GM23338 (cell line): ENCODE measurements at regions not wholly inside any gene's neighbourhood (a gene's known extent, or its start where the extent isn't known, plus 50 kb on each side); places are given as distances from the start of the nearest gene placed in this dataset.

Experiments
- ATAC-seq: fragments of 200-7000 bp; cut with Tn5 transposase; 3 replicates; pipeline ENCODE4 v1.9.1; 2020
- DNase-seq: peaks from one replicate; pipeline ENCODE4 v3.0.0-alpha.2; 2015; ENCODE audit warnings: low spot score
- H2AFZ ChIP-seq: fragments of 200-600 bp; sonication (generic); 2 replicates; pipeline ENCODE4 v1.8.0; 2016; ENCODE audit warnings: antibody characterized with exemption, mild to moderate bottlenecking, moderate library complexity
- H3F3A ChIP-seq: fragments of 200-600 bp; sonication (generic); replicated peaks from 2 replicates; pipeline ENCODE4 v1.8.0; 2017; ENCODE audit warnings: antibody characterized with exemption, mixed run types, low read depth
- H3K27ac ChIP-seq: fragments of 200-600 bp; sonication (generic); 2 replicates; pipeline ENCODE4 v1.6.1; 2016; ENCODE audit warnings: low read depth
- H3K27me3 ChIP-seq: fragments of 200-600 bp; sonication (generic); 2 replicates; pipeline ENCODE4 v1.8.0; 2016; ENCODE audit warnings: mild to moderate bottlenecking, mixed run types, moderate library complexity; ENCODE audit not compliant: insufficient read depth
- H3K36me3 ChIP-seq: fragments of 200-600 bp; sonication (generic); 2 replicates; pipeline ENCODE4 v1.8.0; 2016; ENCODE audit warnings: mild to moderate bottlenecking; ENCODE audit not compliant: insufficient read depth
- H3K4me1 ChIP-seq: fragments of 200-600 bp; sonication (generic); 2 replicates; pipeline ENCODE4 v1.8.0; 2016; ENCODE audit warnings: mild to moderate bottlenecking, moderate library complexity; ENCODE audit not compliant: insufficient read depth
- H3K4me2 ChIP-seq: fragments of 200-600 bp; sonication (generic); 2 replicates; pipeline ENCODE4 v1.7.1; 2017; ENCODE audit warnings: mixed run types
- H3K4me3 ChIP-seq: fragments of 200-600 bp; sonication (generic); 2 replicates; pipeline ENCODE4 v1.6.1; 2016; ENCODE audit warnings: mixed run types
- H3K79me2 ChIP-seq: fragments of 200-600 bp; sonication (generic); replicated peaks from 2 replicates; pipeline ENCODE4 v1.8.0; 2017; ENCODE audit warnings: mild to moderate bottlenecking; ENCODE audit not compliant: insufficient read depth
- H3K9me2 ChIP-seq: fragments of 200-600 bp; sonication (generic); 2 replicates; pipeline ENCODE4 v1.8.0; 2017; ENCODE audit not compliant: insufficient read depth
- H4K20me1 ChIP-seq: fragments of 200-600 bp; sonication (generic); replicated peaks from 2 replicates; pipeline ENCODE4 v1.8.0; 2017; ENCODE audit warnings: mild to moderate bottlenecking; ENCODE audit not compliant: insufficient read depth
- H3K27ac Mint-ChIP-seq: 2 replicates; pipeline ENCODE4 v1.8.0; 2020; ENCODE audit warnings: inconsistent platforms, mild to moderate bottlenecking, moderate library complexity, mixed read lengths
- H3K27me3 Mint-ChIP-seq: 3 replicates; pipeline ENCODE4 v1.8.0; 2022; ENCODE audit warnings: low read depth, mild to moderate bottlenecking, moderate library complexity, mixed read lengths, inconsistent platforms; ENCODE audit not compliant: insufficient read depth, poor library complexity
- H3K36me3 Mint-ChIP-seq: 3 replicates; pipeline ENCODE4 v1.8.0; 2021; ENCODE audit warnings: low read depth, mild to moderate bottlenecking, inconsistent platforms, moderate library complexity, mixed read lengths
- H3K4me1 Mint-ChIP-seq: 3 replicates; pipeline ENCODE4 v1.8.0; 2020; ENCODE audit warnings: mild to moderate bottlenecking, inconsistent platforms, mixed read lengths
- H3K4me3 Mint-ChIP-seq: 3 replicates; pipeline ENCODE4 v1.8.0; 2021; ENCODE audit warnings: moderate library complexity, mild to moderate bottlenecking, inconsistent platforms, mixed read lengths
- H3K9me3 Mint-ChIP-seq: 3 replicates; pipeline ENCODE4 v1.8.0; 2020; ENCODE audit warnings: moderate library complexity, mild to moderate bottlenecking, inconsistent platforms, mixed read lengths
- CREB1 ChIP-seq: fragments of 250-450 bp; sonication (Bioruptor Pico); IDR thresholded peaks from 2 replicates; pipeline ENCODE4 v1.5.0; 2020; ENCODE audit warnings: low read depth, mild to moderate bottlenecking, moderate library complexity
- EZH2 ChIP-seq: fragments of 200-600 bp; sonication (generic); IDR thresholded peaks from one replicate; pipeline ENCODE4 v1.8.0; 2017; ENCODE audit warnings: antibody characterized with exemption, mild to moderate bottlenecking, low read depth; ENCODE audit not compliant: unreplicated experiment
- EZH2phosphoT487 ChIP-seq: fragments of 200-600 bp; sonication (generic); IDR thresholded peaks from one replicate; pipeline ENCODE4 v1.8.1; 2018; ENCODE audit warnings: antibody characterized with exemption; ENCODE audit not compliant: unreplicated experiment
- JUNB ChIP-seq: IDR thresholded peaks from one replicate; pipeline ENCODE4 v1.6.1; 2016; ENCODE audit warnings: antibody characterized with exemption; ENCODE audit not compliant: unreplicated experiment
- STAT1 ChIP-seq: IDR thresholded peaks from one replicate; pipeline ENCODE4 v1.6.1; 2016; ENCODE audit warnings: antibody characterized with exemption; ENCODE audit not compliant: unreplicated experiment
- TF ChIP-seq, protein P1 (sequence below): fragments of 250-450 bp; sonication (Bioruptor Pico); IDR thresholded peaks from 2 replicates; pipeline ENCODE4 v1.5.0; 2020; ENCODE audit warnings: mild to moderate bottlenecking, moderate library complexity
- TF ChIP-seq, protein P2 (sequence below), 2 experiments: fragments of 200-600 bp in 1 of 2; sonication (generic) in 1 of 2; conservative IDR thresholded peaks; 2 replicates each; pipeline versions ENCODE4 v1.5.1 to v1.6.1; 2016 to 2017; ENCODE audit warnings: antibody characterized with exemption in 2 of 2, low read depth in 2 of 2, mild to moderate bottlenecking in 2 of 2, moderate library complexity in 1 of 2
- TF ChIP-seq, protein P3 (sequence below): IDR thresholded peaks from one replicate; pipeline ENCODE4 v1.6.1; 2018; ENCODE audit warnings: antibody characterized with exemption; ENCODE audit not compliant: unreplicated experiment

DNA sequence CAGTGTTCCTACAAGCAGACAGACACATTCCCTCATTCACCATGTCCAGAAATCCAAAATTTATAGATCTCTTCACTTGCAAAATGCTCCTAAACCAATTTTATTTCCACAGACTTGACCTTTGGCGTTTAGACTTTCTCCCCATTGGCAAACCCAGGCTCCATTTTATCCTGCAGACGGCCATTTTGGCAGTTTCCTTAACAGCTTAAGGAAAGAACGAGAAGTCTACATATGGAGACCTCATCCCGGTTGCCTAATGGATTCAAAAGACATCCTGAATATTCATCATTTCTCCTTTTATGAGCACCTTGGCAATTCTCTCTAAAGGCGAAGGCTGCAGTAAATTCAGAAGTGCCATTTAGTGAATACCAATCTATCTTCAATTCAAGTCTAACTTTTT is 132.9 kb downstream of the HLX start:
- Histone ChIP-seq H4K20me1 (no peaks in the 10 kb centered on the region), H3K36me3 (no peaks in the 10 kb centered on the region), H3K4me1 (no peaks in the 10 kb centered on the region), H3K27ac (no peak overlapping the region), H3K79me2 (no peaks in the 10 kb centered on the region), H3K4me3 (no peak overlapping the region), H3K9me2 (no peaks in the 10 kb centered on the region), H3K4me2 (no peak overlapping the region), H2AFZ (peak overlapping the region; percentile 78; the same call in 1 of the 2 replicates), H3F3A (no peaks in the 10 kb centered on the region), H3K27me3 (no peaks in the 10 kb centered on the region)
- Mint-ChIP-seq H3K4me1 (no peaks in the 10 kb centered on the region), H3K36me3 (no peaks in the 10 kb centered on the region), H3K9me3 (no peaks in the 10 kb centered on the region), H3K4me3 (no peak overlapping the region), H3K27me3 (no peaks in the 10 kb centered on the region), H3K27ac (no peak overlapping the region)
- no peak for TF ChIP-seq EZH2
- TF ChIP-seq, protein P1, sequence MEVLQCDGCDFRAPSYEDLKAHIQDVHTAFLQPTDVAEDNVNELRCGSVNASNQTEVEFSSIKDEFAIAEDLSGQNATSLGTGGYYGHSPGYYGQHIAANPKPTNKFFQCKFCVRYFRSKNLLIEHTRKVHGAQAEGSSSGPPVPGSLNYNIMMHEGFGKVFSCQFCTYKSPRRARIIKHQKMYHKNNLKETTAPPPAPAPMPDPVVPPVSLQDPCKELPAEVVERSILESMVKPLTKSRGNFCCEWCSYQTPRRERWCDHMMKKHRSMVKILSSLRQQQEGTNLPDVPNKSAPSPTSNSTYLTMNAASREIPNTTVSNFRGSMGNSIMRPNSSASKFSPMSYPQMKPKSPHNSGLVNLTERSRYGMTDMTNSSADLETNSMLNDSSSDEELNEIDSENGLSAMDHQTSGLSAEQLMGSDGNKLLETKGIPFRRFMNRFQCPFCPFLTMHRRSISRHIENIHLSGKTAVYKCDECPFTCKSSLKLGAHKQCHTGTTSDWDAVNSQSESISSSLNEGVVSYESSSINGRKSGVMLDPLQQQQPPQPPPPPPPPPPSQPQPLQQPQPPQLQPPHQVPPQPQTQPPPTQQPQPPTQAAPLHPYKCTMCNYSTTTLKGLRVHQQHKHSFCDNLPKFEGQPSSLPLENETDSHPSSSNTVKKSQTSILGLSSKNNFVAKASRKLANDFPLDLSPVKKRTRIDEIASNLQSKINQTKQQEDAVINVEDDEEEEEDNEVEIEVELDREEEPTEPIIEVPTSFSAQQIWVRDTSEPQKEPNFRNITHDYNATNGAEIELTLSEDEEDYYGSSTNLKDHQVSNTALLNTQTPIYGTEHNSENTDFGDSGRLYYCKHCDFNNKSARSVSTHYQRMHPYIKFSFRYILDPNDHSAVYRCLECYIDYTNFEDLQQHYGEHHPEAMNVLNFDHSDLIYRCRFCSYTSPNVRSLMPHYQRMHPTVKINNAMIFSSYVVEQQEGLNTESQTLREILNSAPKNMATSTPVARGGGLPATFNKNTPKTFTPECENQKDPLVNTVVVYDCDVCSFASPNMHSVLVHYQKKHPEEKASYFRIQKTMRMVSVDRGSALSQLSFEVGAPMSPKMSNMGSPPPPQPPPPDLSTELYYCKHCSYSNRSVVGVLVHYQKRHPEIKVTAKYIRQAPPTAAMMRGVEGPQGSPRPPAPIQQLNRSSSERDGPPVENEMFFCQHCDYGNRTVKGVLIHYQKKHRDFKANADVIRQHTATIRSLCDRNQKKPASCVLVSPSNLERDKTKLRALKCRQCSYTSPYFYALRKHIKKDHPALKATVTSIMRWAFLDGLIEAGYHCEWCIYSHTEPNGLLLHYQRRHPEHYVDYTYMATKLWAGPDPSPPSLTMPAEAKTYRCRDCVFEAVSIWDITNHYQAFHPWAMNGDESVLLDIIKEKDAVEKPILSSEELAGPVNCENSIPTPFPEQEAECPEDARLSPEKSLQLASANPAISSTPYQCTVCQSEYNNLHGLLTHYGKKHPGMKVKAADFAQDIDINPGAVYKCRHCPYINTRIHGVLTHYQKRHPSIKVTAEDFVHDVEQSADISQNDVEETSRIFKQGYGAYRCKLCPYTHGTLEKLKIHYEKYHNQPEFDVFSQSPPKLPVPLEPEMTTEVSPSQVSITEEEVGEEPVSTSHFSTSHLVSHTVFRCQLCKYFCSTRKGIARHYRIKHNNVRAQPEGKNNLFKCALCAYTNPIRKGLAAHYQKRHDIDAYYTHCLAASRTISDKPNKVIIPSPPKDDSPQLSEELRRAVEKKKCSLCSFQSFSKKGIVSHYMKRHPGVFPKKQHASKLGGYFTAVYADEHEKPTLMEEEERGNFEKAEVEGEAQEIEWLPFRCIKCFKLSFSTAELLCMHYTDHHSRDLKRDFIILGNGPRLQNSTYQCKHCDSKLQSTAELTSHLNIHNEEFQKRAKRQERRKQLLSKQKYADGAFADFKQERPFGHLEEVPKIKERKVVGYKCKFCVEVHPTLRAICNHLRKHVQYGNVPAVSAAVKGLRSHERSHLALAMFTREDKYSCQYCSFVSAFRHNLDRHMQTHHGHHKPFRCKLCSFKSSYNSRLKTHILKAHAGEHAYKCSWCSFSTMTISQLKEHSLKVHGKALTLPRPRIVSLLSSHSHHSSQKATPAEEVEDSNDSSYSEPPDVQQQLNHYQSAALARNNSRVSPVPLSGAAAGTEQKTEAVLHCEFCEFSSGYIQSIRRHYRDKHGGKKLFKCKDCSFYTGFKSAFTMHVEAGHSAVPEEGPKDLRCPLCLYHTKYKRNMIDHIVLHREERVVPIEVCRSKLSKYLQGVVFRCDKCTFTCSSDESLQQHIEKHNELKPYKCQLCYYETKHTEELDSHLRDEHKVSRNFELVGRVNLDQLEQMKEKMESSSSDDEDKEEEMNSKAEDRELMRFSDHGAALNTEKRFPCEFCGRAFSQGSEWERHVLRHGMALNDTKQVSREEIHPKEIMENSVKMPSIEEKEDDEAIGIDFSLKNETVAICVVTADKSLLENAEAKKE (CRISPR knock-in tag) = no peak
- TF ChIP-seq, protein P2, sequence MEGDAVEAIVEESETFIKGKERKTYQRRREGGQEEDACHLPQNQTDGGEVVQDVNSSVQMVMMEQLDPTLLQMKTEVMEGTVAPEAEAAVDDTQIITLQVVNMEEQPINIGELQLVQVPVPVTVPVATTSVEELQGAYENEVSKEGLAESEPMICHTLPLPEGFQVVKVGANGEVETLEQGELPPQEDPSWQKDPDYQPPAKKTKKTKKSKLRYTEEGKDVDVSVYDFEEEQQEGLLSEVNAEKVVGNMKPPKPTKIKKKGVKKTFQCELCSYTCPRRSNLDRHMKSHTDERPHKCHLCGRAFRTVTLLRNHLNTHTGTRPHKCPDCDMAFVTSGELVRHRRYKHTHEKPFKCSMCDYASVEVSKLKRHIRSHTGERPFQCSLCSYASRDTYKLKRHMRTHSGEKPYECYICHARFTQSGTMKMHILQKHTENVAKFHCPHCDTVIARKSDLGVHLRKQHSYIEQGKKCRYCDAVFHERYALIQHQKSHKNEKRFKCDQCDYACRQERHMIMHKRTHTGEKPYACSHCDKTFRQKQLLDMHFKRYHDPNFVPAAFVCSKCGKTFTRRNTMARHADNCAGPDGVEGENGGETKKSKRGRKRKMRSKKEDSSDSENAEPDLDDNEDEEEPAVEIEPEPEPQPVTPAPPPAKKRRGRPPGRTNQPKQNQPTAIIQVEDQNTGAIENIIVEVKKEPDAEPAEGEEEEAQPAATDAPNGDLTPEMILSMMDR (conservative IDR thresholded peaks at IDR 0.05; ENCODE audit: low read depth in 2 of 2) = no peak
- TF ChIP-seq JUNB = no peak
- TF ChIP-seq, protein P3, sequence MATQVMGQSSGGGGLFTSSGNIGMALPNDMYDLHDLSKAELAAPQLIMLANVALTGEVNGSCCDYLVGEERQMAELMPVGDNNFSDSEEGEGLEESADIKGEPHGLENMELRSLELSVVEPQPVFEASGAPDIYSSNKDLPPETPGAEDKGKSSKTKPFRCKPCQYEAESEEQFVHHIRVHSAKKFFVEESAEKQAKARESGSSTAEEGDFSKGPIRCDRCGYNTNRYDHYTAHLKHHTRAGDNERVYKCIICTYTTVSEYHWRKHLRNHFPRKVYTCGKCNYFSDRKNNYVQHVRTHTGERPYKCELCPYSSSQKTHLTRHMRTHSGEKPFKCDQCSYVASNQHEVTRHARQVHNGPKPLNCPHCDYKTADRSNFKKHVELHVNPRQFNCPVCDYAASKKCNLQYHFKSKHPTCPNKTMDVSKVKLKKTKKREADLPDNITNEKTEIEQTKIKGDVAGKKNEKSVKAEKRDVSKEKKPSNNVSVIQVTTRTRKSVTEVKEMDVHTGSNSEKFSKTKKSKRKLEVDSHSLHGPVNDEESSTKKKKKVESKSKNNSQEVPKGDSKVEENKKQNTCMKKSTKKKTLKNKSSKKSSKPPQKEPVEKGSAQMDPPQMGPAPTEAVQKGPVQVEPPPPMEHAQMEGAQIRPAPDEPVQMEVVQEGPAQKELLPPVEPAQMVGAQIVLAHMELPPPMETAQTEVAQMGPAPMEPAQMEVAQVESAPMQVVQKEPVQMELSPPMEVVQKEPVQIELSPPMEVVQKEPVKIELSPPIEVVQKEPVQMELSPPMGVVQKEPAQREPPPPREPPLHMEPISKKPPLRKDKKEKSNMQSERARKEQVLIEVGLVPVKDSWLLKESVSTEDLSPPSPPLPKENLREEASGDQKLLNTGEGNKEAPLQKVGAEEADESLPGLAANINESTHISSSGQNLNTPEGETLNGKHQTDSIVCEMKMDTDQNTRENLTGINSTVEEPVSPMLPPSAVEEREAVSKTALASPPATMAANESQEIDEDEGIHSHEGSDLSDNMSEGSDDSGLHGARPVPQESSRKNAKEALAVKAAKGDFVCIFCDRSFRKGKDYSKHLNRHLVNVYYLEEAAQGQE = no peak
- TF ChIP-seq STAT1 = no peak
- TF ChIP-seq CREB1 = no peak
- TF ChIP-seq EZH2phosphoT487 = no peak
- DNase-seq = no peak
- ATAC-seq = no peak
